NCI-H69 (cell line): ENCODE measurements at regions not wholly inside any gene's neighbourhood (a gene's known extent, or its start where the extent isn't known, plus 50 kb on each side); places are given as distances from the start of the nearest gene placed in this dataset.
A peak's percentile ranks its signal among the peaks of the same experiment; 100 is the strongest.
"Not testable (repeated sequence)": the region's sequence is repeated elsewhere in the genome, so short reads cannot be mapped to it uniquely, and the experiment has no call there.

Experiments
- DNase-seq: peaks from one replicate; lab custom pipeline; 2025; lab: John Stamatoyannopoulos, UW

DNA sequence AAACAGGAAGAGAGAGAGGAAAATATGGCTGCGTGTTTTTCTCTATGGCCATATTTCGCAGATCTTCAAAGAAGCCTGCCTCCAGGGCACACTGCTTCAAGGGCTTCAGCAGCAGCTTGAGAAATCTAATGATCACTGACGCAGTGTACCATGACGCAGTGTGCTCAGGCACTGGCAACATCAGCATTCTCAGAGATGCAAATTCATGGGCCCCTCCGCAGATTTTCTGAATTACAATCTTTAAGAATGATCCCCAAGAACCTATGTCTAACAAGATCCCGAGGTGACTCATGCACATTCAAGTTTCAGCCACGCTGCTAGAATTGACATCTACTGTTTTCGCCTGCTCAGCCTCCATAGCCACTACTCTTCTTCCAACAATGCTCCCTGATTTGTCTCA lies 143.9 kb upstream of the ZNF366 start:
- no peak for DNase-seq

DNA sequence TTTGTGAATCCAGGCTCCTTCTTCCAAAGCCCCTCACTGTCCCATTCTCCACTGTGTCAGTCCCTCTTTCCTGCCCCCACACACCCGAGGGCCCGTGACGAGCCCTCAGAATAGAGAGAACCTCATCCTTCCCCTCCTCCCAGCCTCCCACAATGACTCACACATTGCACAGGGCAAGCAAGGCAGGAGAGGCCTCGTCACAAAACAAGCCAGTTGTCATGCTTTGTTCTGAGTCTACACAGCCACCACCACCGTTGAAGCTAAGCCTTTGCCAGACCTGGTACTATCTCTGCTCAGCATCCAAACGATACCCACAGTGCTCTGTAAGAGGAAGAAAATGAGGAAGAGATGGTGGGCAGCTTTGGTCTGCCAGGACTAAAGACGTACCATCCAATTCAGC lies 142.2 kb upstream of the ZNF366 start:
- DNase-seq = no peak

DNA sequence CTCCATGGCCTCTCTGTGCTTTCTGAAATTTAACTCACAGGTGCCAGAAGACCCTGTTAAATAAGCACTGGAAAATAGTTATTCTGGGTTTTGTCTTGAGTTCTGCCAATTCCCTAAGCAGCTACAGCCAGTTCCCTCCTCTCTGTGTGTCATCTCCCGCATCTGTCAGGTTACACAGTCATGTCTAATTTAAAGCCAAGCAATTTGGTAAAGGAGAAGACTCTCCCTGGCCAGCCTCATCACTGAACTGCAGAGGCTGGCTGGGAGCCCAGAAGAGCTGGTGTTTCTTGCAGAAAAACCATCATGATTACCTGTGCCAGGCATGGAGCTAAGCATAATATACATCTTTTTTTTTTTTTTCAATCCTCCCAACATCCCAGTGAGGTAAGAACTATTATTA lies 141.3 kb upstream of the ZNF366 start:
- peak; percentile 56 for DNase-seq

DNA sequence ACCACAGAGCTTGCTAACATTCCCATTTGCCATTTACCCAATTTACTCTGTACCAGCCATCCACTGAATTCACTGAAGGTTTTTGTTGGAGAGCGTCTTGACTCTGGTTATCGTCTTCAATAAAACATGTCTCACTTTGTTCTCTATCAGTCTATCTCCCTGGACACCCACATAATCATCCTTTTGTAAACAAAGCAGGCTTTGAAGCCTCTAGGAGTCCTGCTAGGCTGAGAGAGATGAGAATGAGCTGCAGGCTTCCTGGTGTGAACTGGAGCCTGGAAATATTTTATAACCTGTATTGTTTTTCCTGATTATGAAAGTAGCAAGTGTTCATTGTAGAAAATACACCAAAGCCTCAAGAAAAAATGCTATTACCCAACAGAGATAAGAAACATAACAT lies 140.6 kb upstream of the ZNF366 start:
- DNase-seq = peak; percentile 63

DNA sequence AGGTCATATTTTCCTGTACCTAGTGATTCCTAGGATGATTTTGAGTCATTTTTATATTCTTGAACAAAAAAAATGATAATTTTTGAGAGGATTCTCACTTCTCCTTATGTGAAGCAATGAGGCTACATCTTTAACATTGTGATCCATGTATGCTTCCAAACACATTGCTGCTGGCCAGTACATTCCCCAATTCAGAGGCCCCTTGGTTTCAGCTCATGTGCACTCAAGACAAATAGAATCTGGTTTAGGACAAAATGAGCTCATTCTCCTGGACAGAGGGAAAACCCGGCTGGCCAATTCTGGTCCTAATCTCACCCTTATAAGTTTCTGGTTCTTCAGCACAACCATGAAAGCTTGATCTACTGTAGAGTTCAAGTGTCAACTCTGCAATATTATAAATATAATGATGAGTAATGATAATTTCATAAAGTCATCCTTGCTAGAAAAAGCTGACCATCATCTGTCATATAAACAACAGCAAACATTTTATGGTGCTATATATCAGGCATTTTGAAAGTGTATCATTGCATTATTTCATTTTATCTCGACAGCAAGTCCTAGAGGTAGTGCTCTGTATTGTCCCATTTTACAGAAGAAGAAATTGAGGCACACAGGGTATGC lies 139.1 kb upstream of the ZNF366 start:
- no peak for DNase-seq

DNA sequence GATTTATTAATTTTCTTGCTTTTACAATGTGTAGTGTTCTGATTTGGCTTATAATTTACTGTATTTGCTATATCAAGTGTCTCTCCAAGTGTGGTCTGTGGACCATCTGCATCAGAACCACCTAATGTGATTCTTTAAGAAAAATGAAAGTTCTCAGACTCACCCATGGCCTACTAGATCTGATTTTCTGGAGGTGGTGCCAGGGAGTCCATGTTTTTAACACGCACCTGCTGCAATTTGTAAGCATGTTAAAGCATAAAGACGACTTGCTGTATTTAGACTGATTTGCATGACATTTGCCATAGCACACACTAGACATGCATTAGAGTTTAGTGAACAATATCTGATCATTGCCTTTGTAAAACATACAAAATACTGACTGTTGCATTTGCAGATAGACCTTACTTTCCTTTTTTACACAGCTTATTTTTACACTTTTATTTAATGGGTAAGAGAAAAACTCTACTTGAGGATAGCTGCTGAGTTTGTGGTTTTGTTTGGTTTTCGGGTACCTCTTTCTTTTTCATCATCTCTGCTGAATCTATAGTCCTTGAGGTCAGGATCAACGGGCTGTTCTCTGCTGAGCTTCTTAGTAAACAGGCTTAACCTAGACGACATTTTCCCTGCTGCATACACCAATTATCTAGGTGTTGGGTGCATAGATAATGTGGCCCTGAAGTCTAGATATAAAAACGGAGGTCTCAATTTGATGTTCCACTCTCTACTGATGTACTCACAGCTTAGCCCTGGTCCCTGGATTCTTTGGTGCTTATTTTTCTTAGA lies 138.0 kb upstream of the ZNF366 start:
- no peak for DNase-seq

DNA sequence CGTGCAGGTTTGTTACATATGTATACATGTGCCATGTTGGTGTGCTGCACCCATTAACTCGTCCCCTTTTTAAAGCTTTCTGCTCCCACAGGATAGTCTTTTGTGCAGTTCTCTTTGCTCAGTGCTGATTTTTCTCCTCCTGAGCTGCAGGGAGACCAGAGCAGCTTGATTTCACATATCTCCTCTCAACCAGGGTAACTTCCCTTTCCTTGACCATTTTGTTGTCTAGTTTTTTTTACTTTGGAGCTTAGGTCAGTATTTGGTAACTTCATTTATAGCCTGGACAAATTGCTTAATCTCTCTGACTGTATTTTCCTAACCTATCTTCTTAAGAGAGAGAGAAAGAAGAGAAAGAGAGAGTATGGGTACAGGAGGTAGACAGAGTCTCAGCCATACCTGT lies 137.1 kb upstream of the ZNF366 start:
- DNase-seq = no peak

DNA sequence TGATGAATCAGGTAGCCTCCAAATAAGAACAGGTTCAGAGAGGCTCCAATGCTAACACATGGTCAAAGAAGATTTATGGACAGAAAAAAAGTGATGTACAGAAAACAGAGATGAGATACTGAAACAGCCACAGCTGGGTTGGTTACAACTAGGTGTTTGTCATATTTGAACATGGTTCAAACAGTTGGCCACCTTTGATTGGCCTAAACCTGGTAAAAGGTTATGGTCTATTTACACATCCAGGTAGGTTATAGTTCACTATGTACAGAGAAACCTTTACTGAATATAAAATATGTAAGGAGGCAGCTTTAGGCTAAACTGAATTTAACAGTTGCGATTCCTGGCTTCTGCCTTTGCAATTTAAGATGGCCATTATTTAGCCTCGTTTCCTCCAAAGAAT lies 134.0 kb upstream of the ZNF366 start:
- no peak for DNase-seq

DNA sequence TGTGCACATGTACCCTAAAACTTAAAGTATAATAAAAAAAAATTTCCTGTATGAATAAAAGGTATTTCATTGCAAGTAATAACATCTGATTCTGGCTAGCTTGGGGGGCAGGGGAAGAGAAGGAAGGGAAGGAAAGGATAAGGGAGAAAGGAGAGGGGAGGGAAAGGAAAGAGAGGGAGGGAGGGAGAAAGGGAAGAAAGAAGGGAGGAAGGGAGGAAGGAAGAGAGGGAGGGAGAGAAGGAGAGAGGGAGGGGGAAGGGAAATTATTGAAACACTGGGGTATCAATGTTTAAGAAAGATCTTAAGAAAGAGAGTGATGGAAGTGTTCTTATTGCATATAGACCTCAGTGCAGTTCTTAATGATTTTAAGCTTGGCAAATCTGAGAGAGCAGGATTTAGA lies 129.8 kb upstream of the ZNF366 start:
- no peak for DNase-seq

DNA sequence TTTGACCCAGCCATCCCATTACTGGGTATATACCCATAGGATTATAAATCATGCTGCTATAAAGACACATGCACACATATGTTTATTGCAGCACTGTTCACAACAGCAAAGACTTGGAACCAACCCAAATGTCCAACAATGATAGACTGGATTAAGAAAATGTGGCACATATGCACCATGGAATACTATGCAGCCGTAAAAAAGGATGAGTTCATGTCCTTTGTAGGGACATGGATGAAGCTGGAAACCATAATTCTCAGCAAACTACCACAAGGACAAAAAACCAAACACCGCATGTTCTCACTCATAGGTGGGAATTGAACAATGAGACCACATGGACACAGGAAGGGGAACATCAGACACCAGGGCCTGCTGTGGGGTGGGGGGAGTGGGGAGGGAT lies 129.4 kb upstream of the ZNF366 start:
- DNase-seq = not testable (repeated sequence)

DNA sequence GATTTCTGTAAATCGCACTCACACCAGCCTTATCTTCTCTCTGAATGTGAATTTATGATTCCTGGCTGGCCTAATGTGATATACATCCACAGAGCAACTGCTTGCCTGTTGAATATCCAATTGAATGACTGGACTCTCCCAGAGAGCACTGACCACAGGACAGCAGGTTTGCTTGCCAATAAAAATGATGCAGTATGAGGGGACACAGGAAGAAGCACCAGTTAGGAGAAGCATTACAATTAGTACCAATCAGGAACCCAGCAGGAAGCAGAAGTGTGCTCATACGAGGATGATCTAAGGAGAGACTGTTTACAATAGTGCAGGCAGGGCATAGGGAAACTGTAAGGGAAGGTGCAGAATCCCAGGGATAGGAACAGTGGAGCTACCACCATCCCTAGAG lies 127.2 kb upstream of the ZNF366 start:
- DNase-seq = peak; percentile 62

DNA sequence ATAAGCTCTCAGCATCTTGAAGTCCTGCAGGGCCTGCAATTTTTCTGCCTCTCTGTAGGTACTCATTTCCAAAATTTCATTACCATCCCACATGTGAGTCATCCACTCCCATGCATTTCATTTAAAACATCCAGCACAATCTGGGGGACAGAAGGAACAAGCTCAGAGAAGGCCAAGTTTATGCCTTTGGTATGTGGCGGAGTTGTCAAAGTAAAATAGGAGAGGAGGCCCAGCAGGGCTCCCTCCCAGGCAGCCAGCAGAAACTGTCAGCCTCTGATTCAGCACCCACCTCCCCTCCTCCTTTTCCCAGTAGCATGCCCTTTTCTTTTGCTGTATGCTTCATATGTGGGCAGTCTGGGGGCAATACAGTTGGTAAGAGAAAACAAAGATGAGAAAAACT lies 126.4 kb upstream of the ZNF366 start:
- no peak for DNase-seq

DNA sequence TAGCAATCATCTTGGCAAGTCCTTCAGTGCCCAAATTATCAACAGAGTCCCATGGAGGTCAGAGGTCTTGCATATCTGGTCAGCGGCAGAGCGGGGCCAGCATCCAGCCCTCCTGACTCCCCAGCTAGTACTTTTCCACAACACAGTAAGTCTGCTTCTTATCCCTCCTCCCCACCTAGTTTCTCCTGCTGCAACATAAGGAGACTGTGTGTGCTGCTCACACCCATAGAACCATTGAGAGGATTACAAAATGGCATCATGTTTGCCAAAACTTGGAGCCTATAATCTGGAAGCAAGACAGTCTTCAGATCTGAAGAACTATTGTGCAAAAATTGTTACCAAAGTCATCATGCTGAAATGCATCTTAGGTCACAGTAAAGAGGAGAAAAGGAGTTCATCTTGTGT lies 125.8 kb upstream of the ZNF366 start:
- no peak for DNase-seq

DNA sequence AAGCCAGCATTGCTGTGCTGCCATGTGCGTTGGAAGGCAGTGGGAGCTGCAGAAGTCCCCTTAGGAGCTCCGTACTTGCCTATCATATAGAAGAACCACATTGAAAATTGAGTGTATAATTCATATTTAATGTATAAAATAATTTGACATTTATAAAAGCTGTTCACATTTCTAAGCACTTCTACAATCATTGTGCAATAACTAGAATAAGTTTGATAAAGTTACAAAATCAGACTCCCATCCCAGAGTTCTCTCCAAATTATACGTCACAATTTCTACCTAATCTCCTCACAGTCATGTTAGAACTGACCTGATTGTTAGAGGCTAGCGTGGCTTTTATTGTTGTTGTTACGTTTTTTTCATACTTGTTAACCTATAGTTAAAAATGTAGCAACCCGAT lies 123.5 kb upstream of the ZNF366 start:
- DNase-seq = no peak

DNA sequence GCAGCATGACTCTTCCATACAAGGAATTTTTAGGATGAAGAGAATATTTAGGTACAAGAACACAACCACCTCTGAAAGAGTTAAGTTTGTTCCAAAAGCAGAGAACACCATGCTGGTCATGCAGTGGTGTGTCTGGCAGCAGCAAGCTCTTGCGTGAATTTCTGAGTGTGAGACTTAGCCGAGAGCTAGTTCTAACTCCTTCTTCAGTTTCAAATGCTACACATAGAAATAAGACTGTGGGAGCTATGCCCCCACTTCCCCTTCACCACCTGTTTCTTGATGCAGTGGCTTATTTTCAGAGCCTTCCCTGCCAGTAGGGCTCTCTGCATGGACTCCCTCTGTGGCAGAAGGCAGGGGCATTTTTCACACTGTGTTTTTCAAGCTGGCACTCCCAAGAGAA lies 122.9 kb upstream of the ZNF366 start:
- no peak for DNase-seq

DNA sequence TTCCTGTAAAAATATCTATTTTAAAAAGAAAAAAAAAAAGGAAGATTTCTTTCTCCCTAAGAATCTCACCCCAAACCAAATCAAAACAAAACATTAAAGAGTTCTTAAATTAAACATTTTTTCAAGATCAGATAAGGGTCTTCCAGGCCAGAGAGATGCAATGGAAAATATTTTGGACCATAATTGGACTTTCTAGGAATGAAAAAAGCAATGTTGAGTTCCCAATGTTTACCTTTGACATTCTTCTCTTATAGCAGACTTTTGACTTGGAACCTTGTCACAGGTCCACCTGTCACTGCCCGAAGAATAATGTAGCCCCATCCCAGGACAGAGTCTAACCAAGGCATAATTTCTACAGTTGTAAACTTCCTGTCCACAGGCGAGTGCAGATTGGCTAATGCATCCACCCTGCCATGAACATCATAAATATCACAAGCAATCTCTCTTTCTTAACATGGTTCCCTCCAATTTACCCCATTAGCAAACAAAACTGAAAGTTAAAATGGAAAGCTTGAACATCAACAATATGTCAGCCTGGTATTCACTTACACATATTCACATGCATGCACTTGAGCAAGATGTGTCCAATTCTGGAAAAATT lies 121.7 kb upstream of the ZNF366 start:
- DNase-seq = no peak

DNA sequence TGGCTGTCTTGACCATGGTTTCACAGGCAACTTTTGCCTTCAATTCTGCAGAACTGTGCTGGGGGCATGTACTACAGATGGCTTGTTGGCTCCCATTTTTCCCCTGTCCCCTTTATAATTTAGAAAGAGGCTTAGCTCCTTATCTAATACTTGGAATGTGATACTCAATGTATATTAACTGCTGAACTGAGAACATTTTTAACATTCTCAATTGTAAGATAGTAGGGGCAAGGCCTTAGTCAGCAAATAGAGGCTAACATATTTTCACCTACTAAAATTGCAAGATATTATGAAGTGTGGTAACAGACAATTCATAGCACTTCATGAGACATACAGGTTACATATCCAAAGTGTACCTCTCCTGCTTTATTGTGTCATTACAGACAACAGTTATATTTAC lies 118.1 kb upstream of the ZNF366 start:
- no peak for DNase-seq

DNA sequence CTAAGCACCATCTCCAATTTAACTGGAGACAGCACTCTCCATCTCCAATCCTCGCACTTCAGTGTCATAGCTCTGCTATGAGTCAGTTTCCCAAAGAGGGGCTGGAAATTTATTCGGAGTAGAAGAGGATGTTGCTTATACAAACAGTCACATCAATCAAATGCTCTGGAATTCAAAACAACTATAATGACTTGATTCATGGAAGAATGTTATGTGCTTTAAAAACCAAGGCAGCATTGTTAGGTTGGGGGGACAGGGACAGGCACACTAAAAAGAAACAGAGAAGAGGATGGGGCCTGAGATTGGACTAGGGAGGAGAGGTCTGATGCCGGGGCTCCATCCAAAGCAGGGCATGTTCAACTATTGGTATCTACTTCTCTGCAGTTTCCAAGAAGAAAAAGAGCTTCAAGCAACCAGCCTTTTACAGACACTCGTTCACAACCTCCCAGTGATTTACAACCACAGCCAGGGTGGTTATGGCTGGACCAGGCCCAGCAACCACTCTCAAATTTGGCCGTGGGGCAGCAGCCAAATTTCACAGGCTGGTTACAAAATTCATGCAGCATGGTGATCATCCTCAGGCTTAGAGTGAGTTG lies 117.5 kb upstream of the ZNF366 start:
- DNase-seq = no peak

DNA sequence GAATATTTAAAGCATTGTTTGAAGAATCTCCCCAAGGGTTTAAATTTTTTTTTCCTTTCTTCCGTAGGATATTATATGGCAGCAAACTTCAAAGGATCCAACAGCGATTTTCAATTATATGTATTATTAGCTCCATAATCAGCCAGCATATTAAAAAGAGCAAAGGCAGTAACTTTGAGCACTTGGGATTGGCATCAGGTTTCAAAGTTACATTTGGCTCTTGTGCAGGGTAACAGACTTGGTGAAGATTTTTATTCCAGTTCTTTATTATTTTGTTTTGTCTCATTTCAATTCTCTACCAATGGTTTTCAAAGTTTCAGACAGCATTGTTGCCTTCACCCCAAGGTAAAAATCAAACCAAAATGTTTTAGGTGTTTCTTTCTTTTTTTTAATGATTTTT lies 116.7 kb upstream of the ZNF366 start:
- DNase-seq = no peak

DNA sequence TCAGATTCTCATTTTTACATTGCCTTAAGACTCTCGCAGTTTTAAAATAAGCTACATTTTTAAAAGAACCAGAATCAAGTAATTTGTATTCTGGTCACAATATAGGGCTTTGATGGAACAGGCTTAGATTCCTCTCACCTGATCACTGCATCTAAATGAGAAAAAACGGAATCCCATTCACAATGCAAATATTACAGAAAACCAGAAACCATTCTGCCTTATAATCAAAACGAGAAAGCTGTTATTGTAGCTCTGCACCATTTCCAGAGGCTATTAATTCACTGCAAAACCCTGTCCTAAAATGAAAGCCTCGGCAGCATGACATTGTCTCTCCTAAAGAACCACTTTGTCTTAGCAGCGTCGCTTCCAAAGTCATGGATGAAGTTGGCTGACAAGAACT lies 116.1 kb upstream of the ZNF366 start:
- DNase-seq = no peak

DNA sequence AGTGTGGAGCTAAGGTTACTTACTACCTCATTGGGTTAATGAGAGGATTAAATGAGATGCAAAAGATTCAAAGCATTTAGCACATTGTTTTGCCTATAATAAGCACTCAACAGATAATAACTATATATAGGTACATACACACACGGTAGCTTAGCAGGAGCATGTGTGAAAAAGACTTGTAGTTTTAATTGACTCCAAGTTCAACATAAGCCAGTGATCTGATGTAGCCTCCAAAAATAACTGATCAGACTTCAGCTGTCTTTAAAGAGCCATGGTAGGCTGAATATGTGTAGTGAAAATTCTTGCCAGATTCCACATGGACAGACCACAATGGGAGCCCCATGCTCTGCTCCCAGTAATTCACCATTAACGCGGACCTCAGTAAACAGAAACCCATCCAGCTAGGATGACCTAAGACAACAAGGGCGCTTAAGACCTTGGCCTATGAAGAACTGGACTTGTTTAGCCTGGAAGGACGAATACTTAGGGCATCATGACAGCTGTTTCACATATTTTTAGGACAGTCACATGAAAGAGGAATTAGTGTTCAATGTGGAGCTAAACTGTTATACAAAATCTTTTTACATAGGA lies 115.1 kb upstream of the ZNF366 start:
- no peak for DNase-seq

DNA sequence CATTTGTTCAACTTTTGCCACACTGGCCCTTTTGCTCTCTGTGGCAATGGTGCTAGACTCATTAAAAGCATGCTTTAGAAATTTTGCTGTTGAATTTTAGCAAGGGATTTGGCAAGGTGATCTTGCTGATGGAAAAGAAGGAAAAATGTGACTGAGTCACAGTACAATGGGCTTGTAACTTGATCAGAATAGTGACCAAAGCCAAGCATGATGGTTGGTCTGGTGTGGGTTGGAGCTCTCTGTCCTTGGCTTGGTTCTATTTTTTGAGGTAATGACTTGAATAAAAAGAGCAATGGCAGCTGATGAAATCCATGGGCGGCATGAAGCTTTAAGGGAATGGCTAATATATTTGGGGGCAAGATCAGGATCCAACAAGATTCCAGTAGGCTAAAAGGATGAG lies 114.4 kb upstream of the ZNF366 start:
- no peak for DNase-seq

DNA sequence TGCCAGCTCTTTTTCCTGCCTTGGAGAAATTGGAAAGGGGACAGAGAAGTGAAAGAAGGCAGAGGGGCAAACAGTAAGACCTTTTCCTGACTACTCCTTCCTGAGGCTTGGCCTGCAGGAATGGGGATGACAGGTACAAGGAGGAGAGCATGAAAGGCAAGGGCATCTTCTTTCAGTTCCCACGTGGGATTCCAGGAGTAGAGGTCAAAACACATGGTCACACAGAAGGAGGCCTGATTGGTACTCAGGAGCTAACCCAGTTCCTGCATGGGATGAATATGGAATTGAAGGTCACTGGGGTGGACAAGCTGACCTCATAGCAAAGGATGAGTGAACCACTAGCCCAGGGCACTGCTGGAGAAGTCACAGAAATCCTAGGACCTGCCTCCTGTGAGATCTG lies 112.5 kb upstream of the ZNF366 start:
- DNase-seq = no peak
